ENCODE measurements at regions not wholly inside any gene's neighbourhood (a gene's known extent, or its start where the extent isn't known, plus 50 kb on each side); places are given as distances from the start of the nearest gene placed in this dataset.

- no peaks in the 10 kb centered on the region for H3K27me3 ChIP-seq (ENCODE audit: low read depth, low read length)
- no peaks in the 10 kb centered on the region for H3K36me3 ChIP-seq (replicated peaks; ENCODE audit: low read depth, low read length)
- H3K4me2 ChIP-seq (ENCODE audit: low read length) = no peak overlapping the region
- TF ChIP-seq CTCF (IDR thresholded peaks at IDR 0.05; ENCODE audit: low read depth, low read length) (no peak), EZH2phosphoT487 (IDR thresholded peaks at IDR 0.05; ENCODE audit: low read depth) (no peak)
- H3K9me3 ChIP-seq (ENCODE audit: insufficient read depth, low read length) = no peaks in the 10 kb centered on the region
- H3K9ac ChIP-seq (ENCODE audit: low read length) = no peak overlapping the region
- H3K79me2 ChIP-seq (ENCODE audit: low read length) = no peaks in the 10 kb centered on the region
- no peak overlapping the region for H2AFZ ChIP-seq (ENCODE audit: low read depth, low read length)
- H3K27ac ChIP-seq (ENCODE audit: low read length) = no peak overlapping the region
- H4K20me1 ChIP-seq (ENCODE audit: insufficient read depth, low read length) = no peaks in the 10 kb centered on the region
- no peak overlapping the region for H3K4me3 ChIP-seq (ENCODE audit: low read length)
- peaks cover 24% of the 10 kb centered on the region for H3K4me1 ChIP-seq (ENCODE audit: low read length)
Measured at GRCh38 chrX:39564751-39565150, 533.0 kb downstream of the BCOR start.

GRCh38 chrX:39574178-39574577 is 523.6 kb downstream of the BCOR start:
- Histone ChIP-seq H3K9ac (ENCODE audit: low read length) (no peak overlapping the region), H2AFZ (ENCODE audit: low read depth, low read length) (no peak overlapping the region), H3K79me2 (ENCODE audit: low read length) (no peaks in the 10 kb centered on the region), H3K9me3 (ENCODE audit: insufficient read depth, low read length) (no peaks in the 10 kb centered on the region), H3K4me1 (ENCODE audit: low read length) (peaks cover 19% of the 10 kb centered on the region), H3K27me3 (ENCODE audit: low read depth, low read length) (peaks cover 20% of the 10 kb centered on the region), H3K4me3 (ENCODE audit: low read length) (no peak overlapping the region), H3K27ac (ENCODE audit: low read length) (no peak overlapping the region), H3K4me2 (ENCODE audit: low read length) (no peak overlapping the region), H4K20me1 (ENCODE audit: insufficient read depth, low read length) (no peaks in the 10 kb centered on the region), H3K36me3 (replicated peaks; ENCODE audit: low read depth, low read length) (no peaks in the 10 kb centered on the region)
- no peak for TF ChIP-seq CTCF (IDR thresholded peaks at IDR 0.05; ENCODE audit: low read depth, low read length)
- TF ChIP-seq EZH2phosphoT487 (IDR thresholded peaks at IDR 0.05; ENCODE audit: low read depth) = no peak

- Histone ChIP-seq H2AFZ (ENCODE audit: low read depth, low read length) (no peak overlapping the region), H3K9me3 (ENCODE audit: insufficient read depth, low read length) (no peaks in the 10 kb centered on the region), H4K20me1 (ENCODE audit: insufficient read depth, low read length) (no peaks in the 10 kb centered on the region), H3K27ac (ENCODE audit: low read length) (no peak overlapping the region), H3K4me2 (ENCODE audit: low read length) (no peak overlapping the region), H3K4me1 (ENCODE audit: low read length) (peaks cover 22% of the 10 kb centered on the region), H3K4me3 (ENCODE audit: low read length) (no peak overlapping the region), H3K27me3 (ENCODE audit: low read depth, low read length) (peaks cover 14% of the 10 kb centered on the region), H3K9ac (ENCODE audit: low read length) (no peak overlapping the region), H3K79me2 (ENCODE audit: low read length) (no peaks in the 10 kb centered on the region), H3K36me3 (replicated peaks; ENCODE audit: low read depth, low read length) (no peaks in the 10 kb centered on the region)
- TF ChIP-seq CTCF (IDR thresholded peaks at IDR 0.05; ENCODE audit: low read depth, low read length) (no peak), EZH2phosphoT487 (IDR thresholded peaks at IDR 0.05; ENCODE audit: low read depth) (no peak)
Measured at GRCh38 chrX:39576041-39576872, 521.5 kb downstream of the BCOR start.

- Histone ChIP-seq H3K4me2 (ENCODE audit: low read length) (peak overlapping the region; percentile 89), H3K9me3 (ENCODE audit: insufficient read depth, low read length) (no peaks in the 10 kb centered on the region), H3K4me3 (ENCODE audit: low read length) (peak overlapping the region; percentile 55; the same call in 1 of the 2 replicates), H3K9ac (ENCODE audit: low read length) (no peak overlapping the region), H3K36me3 (replicated peaks; ENCODE audit: low read depth, low read length) (no peaks in the 10 kb centered on the region), H3K27me3 (ENCODE audit: low read depth, low read length) (peaks cover 12% of the 10 kb centered on the region), H4K20me1 (ENCODE audit: insufficient read depth, low read length) (no peaks in the 10 kb centered on the region), H2AFZ (ENCODE audit: low read depth, low read length) (no peak overlapping the region), H3K27ac (ENCODE audit: low read length) (0 out of 2 replicates have a peak overlapping the region, but pooled peaks have one; percentile 68), H3K79me2 (ENCODE audit: low read length) (no peaks in the 10 kb centered on the region), H3K4me1 (ENCODE audit: low read length) (peaks cover 30% of the 10 kb centered on the region)
- TF ChIP-seq CTCF (IDR thresholded peaks at IDR 0.05; ENCODE audit: low read depth, low read length) = no peak
- TF ChIP-seq EZH2phosphoT487 (IDR thresholded peaks at IDR 0.05; ENCODE audit: low read depth) = no peak
Measured at GRCh38 chrX:39577206-39577984, 520.4 kb downstream of the BCOR start.

Data from OCI-LY3 (cell line).